ENCODE measurements at regions not wholly inside any gene's neighbourhood (a gene's known extent, or its start where the extent isn't known, plus 50 kb on each side); places are given as distances from the start of the nearest gene placed in this dataset.

GRCh38 chr14:50036637-50037036 is 79.7 kb downstream of the VCPKMT start:
- Histone ChIP-seq H4K8ac (ENCODE audit: low read length) (no peak overlapping the region), H2BK15ac (ENCODE audit: low read depth, poor library complexity, severe bottlenecking) (no peak overlapping the region), H3K79me1 (replicated peaks; ENCODE audit: low read length, poor library complexity, severe bottlenecking) (no peaks in the 10 kb centered on the region), H2BK5ac (ENCODE audit: low read depth, low read length, poor library complexity, severe bottlenecking) (no peak overlapping the region), H3K9ac (ENCODE audit: low read length) (no peak overlapping the region), H3K23ac (ENCODE audit: low read length in 2 of 2) (no peak overlapping the region), H4K91ac (ENCODE audit: low read length) (no peak overlapping the region), H2AK5ac (ENCODE audit: low read length, severe bottlenecking) (no peak overlapping the region), H3K14ac (ENCODE audit: low read length in 2 of 2) (no peak overlapping the region), H3K27ac (ENCODE audit: low read length, poor library complexity, severe bottlenecking) (no peak overlapping the region), H2BK120ac (ENCODE audit: low read depth, low read length) (no peak overlapping the region), H3K9me3 (ENCODE audit: control insufficient read depth, low read length) (no peaks in the 10 kb centered on the region), H3K4me3 (ENCODE audit: insufficient read depth in 1 of 2, low read depth in 1 of 2, low read length in 2 of 2) (no peak overlapping the region), H3K18ac (ENCODE audit: low read depth in 1 of 2, low read length in 2 of 2) (no peak overlapping the region), H2AFZ (ENCODE audit: low read depth, low read length) (no peak overlapping the region), H3K36me3 (ENCODE audit: control insufficient read depth in 1 of 2, insufficient read depth in 2 of 2, low read depth in 1 of 2, low read length in 2 of 2) (no peaks in the 10 kb centered on the region), H3K4me2 (ENCODE audit: low read length, poor library complexity, severe bottlenecking) (no peak overlapping the region), H2BK12ac (ENCODE audit: low read length in 2 of 2) (no peak overlapping the region), H3K4me1 (ENCODE audit: control insufficient read depth, insufficient read depth, low read depth, low read length) (peaks cover 12% of the 10 kb centered on the region), H3K4ac (ENCODE audit: low read depth in 1 of 2, low read length in 2 of 2) (no peak overlapping the region), H3K27me3 (ENCODE audit: control insufficient read depth in 1 of 2, insufficient read depth in 1 of 2, low read length in 2 of 2) (no peaks in the 10 kb centered on the region)
- WGBS: 93% methylated on average over 3 of the region's 4 CpGs
- no peak for DNase-seq

GRCh38 chr14:50037240-50037639 is 79.1 kb downstream of the VCPKMT start:
- Histone ChIP-seq H3K27ac (ENCODE audit: low read length, poor library complexity, severe bottlenecking) (no peak overlapping the region), H3K9me3 (ENCODE audit: control insufficient read depth, low read length) (no peaks in the 10 kb centered on the region), H4K8ac (ENCODE audit: low read length) (no peak overlapping the region), H2BK5ac (ENCODE audit: low read depth, low read length, poor library complexity, severe bottlenecking) (no peak overlapping the region), H2BK15ac (ENCODE audit: low read depth, poor library complexity, severe bottlenecking) (no peak overlapping the region), H3K9ac (ENCODE audit: low read length) (no peak overlapping the region), H3K14ac (ENCODE audit: low read length in 2 of 2) (no peak overlapping the region), H3K4me3 (ENCODE audit: insufficient read depth in 1 of 2, low read depth in 1 of 2, low read length in 2 of 2) (no peak overlapping the region), H3K27me3 (ENCODE audit: control insufficient read depth in 1 of 2, insufficient read depth in 1 of 2, low read length in 2 of 2) (no peaks in the 10 kb centered on the region), H3K18ac (ENCODE audit: low read depth in 1 of 2, low read length in 2 of 2) (no peak overlapping the region), H4K91ac (ENCODE audit: low read length) (no peak overlapping the region), H2BK120ac (ENCODE audit: low read depth, low read length) (no peak overlapping the region), H3K23ac (ENCODE audit: low read length in 2 of 2) (no peak overlapping the region), H2BK12ac (ENCODE audit: low read length in 2 of 2) (no peak overlapping the region), H2AK5ac (ENCODE audit: low read length, severe bottlenecking) (no peak overlapping the region), H3K36me3 (ENCODE audit: control insufficient read depth in 1 of 2, insufficient read depth in 2 of 2, low read depth in 1 of 2, low read length in 2 of 2) (no peaks in the 10 kb centered on the region), H3K4me1 (ENCODE audit: control insufficient read depth, insufficient read depth, low read depth, low read length) (peaks cover 12% of the 10 kb centered on the region), H3K79me1 (replicated peaks; ENCODE audit: low read length, poor library complexity, severe bottlenecking) (no peaks in the 10 kb centered on the region), H3K4ac (ENCODE audit: low read depth in 1 of 2, low read length in 2 of 2) (no peak overlapping the region), H2AFZ (ENCODE audit: low read depth, low read length) (no peak overlapping the region), H3K4me2 (ENCODE audit: low read length, poor library complexity, severe bottlenecking) (no peak overlapping the region)
- WGBS: 100% methylated on average over 2 of the region's 2 CpGs
- no peak for DNase-seq

GRCh38 chr14:50037852-50038251 is 78.5 kb downstream of the VCPKMT start:
- Histone ChIP-seq H3K27me3 (ENCODE audit: control insufficient read depth in 1 of 2, insufficient read depth in 1 of 2, low read length in 2 of 2) (no peaks in the 10 kb centered on the region), H3K4ac (ENCODE audit: low read depth in 1 of 2, low read length in 2 of 2) (no peak overlapping the region), H3K9me3 (ENCODE audit: control insufficient read depth, low read length) (no peaks in the 10 kb centered on the region), H4K91ac (ENCODE audit: low read length) (no peak overlapping the region), H3K9ac (ENCODE audit: low read length) (peak overlapping the region; percentile 61), H3K18ac (ENCODE audit: low read depth in 1 of 2, low read length in 2 of 2) (no peak overlapping the region), H3K4me1 (ENCODE audit: control insufficient read depth, insufficient read depth, low read depth, low read length) (peaks cover 12% of the 10 kb centered on the region), H2AK5ac (ENCODE audit: low read length, severe bottlenecking) (no peak overlapping the region), H2BK120ac (ENCODE audit: low read depth, low read length) (no peak overlapping the region), H2AFZ (ENCODE audit: low read depth, low read length) (no peak overlapping the region), H2BK12ac (ENCODE audit: low read length in 2 of 2) (no peak overlapping the region), H3K27ac (ENCODE audit: low read length, poor library complexity, severe bottlenecking) (no peak overlapping the region), H2BK15ac (ENCODE audit: low read depth, poor library complexity, severe bottlenecking) (no peak overlapping the region), H3K23ac (ENCODE audit: low read length in 2 of 2) (no peak overlapping the region), H3K79me1 (replicated peaks; ENCODE audit: low read length, poor library complexity, severe bottlenecking) (no peaks in the 10 kb centered on the region), H3K4me3 (ENCODE audit: insufficient read depth in 1 of 2, low read depth in 1 of 2, low read length in 2 of 2) (no peak overlapping the region), H4K8ac (ENCODE audit: low read length) (no peak overlapping the region), H2BK5ac (ENCODE audit: low read depth, low read length, poor library complexity, severe bottlenecking) (no peak overlapping the region), H3K4me2 (ENCODE audit: low read length, poor library complexity, severe bottlenecking) (no peak overlapping the region), H3K14ac (ENCODE audit: low read length in 2 of 2) (no peak overlapping the region), H3K36me3 (ENCODE audit: control insufficient read depth in 1 of 2, insufficient read depth in 2 of 2, low read depth in 1 of 2, low read length in 2 of 2) (no peaks in the 10 kb centered on the region)
- 86% methylated on average over 5 of the region's 6 CpGs for WGBS
- DNase-seq: no peak

- Histone ChIP-seq H2BK12ac (ENCODE audit: low read length in 2 of 2) (peak overlapping the region in 1 of 2 experiments; percentile 15), H3K9ac (ENCODE audit: low read length) (peak overlapping the region; percentile 61), H4K91ac (ENCODE audit: low read length) (no peak overlapping the region), H3K27me3 (ENCODE audit: control insufficient read depth in 1 of 2, insufficient read depth in 1 of 2, low read length in 2 of 2) (no peaks in the 10 kb centered on the region), H3K4ac (ENCODE audit: low read depth in 1 of 2, low read length in 2 of 2) (peak overlapping the region in 1 of 2 experiments; percentile 54), H3K36me3 (ENCODE audit: control insufficient read depth in 1 of 2, insufficient read depth in 2 of 2, low read depth in 1 of 2, low read length in 2 of 2) (no peaks in the 10 kb centered on the region), H3K4me1 (ENCODE audit: control insufficient read depth, insufficient read depth, low read depth, low read length) (peaks cover 12% of the 10 kb centered on the region), H3K23ac (ENCODE audit: low read length in 2 of 2) (no peak overlapping the region), H2AFZ (ENCODE audit: low read depth, low read length) (no peak overlapping the region), H3K14ac (ENCODE audit: low read length in 2 of 2) (no peak overlapping the region), H3K79me1 (replicated peaks; ENCODE audit: low read length, poor library complexity, severe bottlenecking) (no peaks in the 10 kb centered on the region), H4K8ac (ENCODE audit: low read length) (peak overlapping the region; percentile 43), H3K4me2 (ENCODE audit: low read length, poor library complexity, severe bottlenecking) (no peak overlapping the region), H2BK120ac (ENCODE audit: low read depth, low read length) (no peak overlapping the region), H3K18ac (ENCODE audit: low read depth in 1 of 2, low read length in 2 of 2) (no peak overlapping the region), H2AK5ac (ENCODE audit: low read length, severe bottlenecking) (peak overlapping the region; percentile 69), H3K27ac (ENCODE audit: low read length, poor library complexity, severe bottlenecking) (no peak overlapping the region), H2BK15ac (ENCODE audit: low read depth, poor library complexity, severe bottlenecking) (peak overlapping the region; percentile 83), H3K9me3 (ENCODE audit: control insufficient read depth, low read length) (no peaks in the 10 kb centered on the region), H2BK5ac (ENCODE audit: low read depth, low read length, poor library complexity, severe bottlenecking) (no peak overlapping the region), H3K4me3 (ENCODE audit: insufficient read depth in 1 of 2, low read depth in 1 of 2, low read length in 2 of 2) (peak overlapping the region in 1 of 2 experiments; percentile 0)
- WGBS: 69% methylated on average over 4 of the region's 4 CpGs
- peak; percentile 87 for DNase-seq
Observed at GRCh38 chr14:50038398-50039119, 77.8 kb downstream of the VCPKMT start.

Data from mesenchymal stem cell (in vitro differentiated cells and primary cell).